AG09319 (cell line): ENCODE measurements at regions not wholly inside any gene's neighbourhood (a gene's known extent, or its start where the extent isn't known, plus 50 kb on each side); places are given as distances from the start of the nearest gene placed in this dataset.
"Not testable (repeated sequence)": the region's sequence is repeated elsewhere in the genome, so short reads cannot be mapped to it uniquely, and the experiment has no call there.

Source experiments
- DNase-seq: peaks from one replicate; pipeline ENCODE4 v3.0.0-alpha.2; 2010; ENCODE audit warnings: low read depth; ENCODE audit errors: extremely low read depth
- TF ChIP-seq, protein P1 (sequence below): IDR thresholded peaks from 2 replicates; pipeline ENCODE4 v1.5.1; 2011; ENCODE audit warnings: low read depth, mild to moderate bottlenecking, inconsistent platforms, low read length, moderate library complexity

- TF ChIP-seq, protein P1, sequence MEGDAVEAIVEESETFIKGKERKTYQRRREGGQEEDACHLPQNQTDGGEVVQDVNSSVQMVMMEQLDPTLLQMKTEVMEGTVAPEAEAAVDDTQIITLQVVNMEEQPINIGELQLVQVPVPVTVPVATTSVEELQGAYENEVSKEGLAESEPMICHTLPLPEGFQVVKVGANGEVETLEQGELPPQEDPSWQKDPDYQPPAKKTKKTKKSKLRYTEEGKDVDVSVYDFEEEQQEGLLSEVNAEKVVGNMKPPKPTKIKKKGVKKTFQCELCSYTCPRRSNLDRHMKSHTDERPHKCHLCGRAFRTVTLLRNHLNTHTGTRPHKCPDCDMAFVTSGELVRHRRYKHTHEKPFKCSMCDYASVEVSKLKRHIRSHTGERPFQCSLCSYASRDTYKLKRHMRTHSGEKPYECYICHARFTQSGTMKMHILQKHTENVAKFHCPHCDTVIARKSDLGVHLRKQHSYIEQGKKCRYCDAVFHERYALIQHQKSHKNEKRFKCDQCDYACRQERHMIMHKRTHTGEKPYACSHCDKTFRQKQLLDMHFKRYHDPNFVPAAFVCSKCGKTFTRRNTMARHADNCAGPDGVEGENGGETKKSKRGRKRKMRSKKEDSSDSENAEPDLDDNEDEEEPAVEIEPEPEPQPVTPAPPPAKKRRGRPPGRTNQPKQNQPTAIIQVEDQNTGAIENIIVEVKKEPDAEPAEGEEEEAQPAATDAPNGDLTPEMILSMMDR: no peak
Measured at GRCh38 chr1:88562991-88563390, 121.1 kb upstream of the PKN2 start.

DNA sequence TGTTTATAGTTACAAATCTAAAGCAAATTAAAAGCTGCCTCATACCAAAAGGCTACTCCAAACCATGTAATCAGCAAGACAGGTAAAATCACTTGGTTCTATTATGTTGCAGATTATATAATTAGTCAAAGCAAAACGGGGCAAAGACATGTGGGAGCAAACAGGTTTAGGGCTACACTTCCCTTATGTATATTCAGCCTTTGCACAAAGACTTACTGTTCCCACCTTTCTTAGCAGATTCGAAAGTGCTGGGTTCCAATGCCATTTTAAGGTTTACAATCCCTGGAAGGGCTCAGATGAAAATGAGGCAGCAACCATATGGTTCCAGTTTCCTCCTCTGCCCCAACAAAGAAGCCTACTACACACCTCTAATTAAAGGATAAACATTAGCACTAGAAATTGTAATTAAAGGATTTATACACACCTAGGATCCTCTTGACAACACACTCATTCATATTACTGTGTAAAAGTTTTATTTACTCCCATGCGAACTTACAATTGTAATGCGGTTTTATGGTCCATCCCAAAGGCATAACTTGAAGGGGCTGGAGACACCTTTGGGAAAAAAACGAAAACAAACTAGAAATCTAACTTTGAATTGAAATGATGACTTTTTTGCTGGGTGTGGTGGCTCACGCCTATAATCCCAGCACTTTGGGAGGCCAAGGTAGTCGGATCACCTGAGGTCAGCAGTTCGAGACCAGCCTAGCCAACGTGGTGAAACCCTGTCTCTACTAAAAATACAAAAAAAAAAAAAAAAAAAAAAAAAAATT is 117.3 kb upstream of the PKN2 start:
- TF ChIP-seq, protein P1: no peak
- DNase-seq: no peak

More at GRCh38 chr1:88562991-88563390, 121.1 kb upstream of the PKN2 start:
- no peak for DNase-seq

DNA sequence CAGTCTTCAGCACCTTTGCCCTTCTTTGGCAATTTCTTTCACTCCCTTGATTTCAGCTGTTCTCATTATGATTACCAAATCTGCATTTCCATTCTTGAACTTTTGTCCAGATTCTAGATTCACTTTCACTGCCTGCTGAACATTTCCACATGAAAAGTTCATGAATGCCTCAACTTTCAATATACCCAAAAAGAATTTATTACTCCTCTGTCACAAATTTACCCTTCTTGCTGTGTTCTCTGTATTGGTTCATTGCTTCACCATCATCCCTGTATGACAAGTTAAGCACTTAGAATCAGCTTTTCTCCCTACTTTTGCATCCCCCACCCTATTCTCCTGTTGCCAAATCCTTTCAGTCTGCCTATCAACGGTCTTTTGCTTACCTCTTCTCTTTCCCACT is 112.6 kb upstream of the PKN2 start:
- no peak for DNase-seq
- TF ChIP-seq, protein P1: no peak

GRCh38 chr1:88579598-88579997 is 104.5 kb upstream of the PKN2 start:
- TF ChIP-seq, protein P1: no peak
- no peak for DNase-seq

- TF ChIP-seq, protein P1: no peak
- no peak for DNase-seq
Measured at GRCh38 chr1:88581703-88582102, 102.4 kb upstream of the PKN2 start.

DNA sequence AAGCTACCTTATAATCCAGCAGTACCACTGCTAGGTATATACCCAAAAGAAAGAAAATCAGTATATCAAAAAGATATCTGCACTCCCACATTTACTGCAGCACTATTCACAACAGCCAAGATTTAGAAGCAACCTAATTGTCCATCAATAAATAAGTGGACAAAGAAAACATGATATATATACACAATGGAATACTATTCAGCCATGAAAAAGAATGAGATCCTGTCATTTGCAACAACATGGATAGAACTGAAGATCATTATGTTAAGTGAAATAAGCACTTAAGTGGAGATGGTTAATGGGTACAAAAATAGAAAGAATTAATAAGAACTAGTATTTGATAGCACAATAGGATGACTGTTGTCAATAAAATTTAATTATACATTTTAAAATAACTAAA is 90.7 kb upstream of the PKN2 start:
- TF ChIP-seq, protein P1: no peak
- DNase-seq: no peak

- TF ChIP-seq, protein P1: peak; percentile 34
- DNase-seq: peak; percentile 8
Measured at GRCh38 chr1:88595355-88596002, 88.6 kb upstream of the PKN2 start.

GRCh38 chr1:88597973-88598372 is 86.1 kb upstream of the PKN2 start:
- not testable (repeated sequence) for DNase-seq
